GM19193 (cell line): ENCODE measurements at regions not wholly inside any gene's neighbourhood (a gene's known extent, or its start where the extent isn't known, plus 50 kb on each side); places are given as distances from the start of the nearest gene placed in this dataset.

ENCODE experiments used
- POLR2A ChIP-seq: IDR thresholded peaks from 4 replicates; pipeline ENCODE4 v1.6.1; 2011; ENCODE audit not compliant: insufficient read depth, insufficient read length; ENCODE audit errors: extremely low read depth

DNA sequence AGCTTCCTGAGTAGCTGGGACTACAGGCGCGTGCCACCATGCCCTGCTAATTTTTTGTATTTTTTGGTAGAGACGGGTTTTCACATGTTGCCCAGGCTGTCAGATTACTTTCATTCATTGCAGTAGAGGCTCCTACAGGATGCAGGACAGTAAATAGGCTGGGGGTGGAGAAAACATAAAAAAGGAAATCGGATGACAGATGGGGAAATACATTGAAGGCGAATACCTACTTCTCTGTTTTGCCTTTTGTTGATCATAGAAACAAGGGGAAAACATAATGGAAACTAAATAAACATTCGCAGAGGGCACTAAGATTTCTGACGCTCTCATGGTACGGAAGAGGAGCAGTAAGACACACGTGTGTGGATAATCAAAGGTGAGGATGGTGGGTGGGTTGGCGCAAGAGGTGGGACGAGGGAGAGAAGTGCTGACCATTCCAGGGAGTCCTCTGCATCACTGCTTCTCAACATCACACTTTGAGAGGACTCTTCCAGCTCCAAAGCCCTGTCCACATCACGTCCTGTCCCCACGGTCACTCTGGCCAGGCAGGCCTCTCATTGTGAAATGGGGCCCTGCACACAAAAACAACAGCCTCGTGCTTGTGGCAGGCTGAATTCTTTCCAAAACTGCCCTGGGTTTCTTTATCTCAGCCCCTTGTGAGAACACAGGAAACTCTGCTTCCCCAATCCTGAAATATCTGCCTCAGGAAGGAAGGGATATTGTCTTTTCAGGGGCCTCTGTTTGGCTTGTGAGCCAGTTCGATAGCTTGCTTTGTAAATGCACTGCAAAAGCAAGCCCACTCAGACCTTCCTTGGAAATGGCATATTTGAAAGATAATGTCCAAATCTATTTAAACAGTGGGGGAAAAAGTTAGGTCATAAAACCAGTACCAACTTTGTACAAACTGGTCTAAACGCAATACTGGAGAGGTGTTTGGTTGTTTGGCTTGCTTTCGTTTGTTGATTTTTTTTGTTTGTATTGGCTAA is 188.5 kb downstream of the FOXO1 start:
- TF ChIP-seq POLR2A: no peak

DNA sequence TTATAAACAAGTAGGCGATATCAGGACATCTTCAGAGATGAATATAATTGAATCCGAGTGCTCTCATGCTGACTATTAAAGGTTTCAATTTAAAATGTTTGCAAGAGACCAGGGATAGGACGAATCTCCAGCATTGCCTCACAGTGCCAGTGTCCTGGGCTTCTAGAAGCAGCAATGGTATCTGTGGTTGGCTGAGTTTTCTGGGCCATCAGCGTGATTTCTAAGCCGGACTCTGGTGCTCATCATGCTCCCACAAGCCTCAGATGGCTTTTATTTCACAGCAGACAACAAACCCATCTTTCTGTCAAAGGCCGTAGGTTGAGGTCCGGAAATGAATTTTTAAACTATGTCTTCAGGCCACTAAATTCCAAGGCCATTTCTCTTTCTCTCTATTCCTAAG is 187.7 kb downstream of the FOXO1 start:
- TF ChIP-seq POLR2A: no peak

DNA sequence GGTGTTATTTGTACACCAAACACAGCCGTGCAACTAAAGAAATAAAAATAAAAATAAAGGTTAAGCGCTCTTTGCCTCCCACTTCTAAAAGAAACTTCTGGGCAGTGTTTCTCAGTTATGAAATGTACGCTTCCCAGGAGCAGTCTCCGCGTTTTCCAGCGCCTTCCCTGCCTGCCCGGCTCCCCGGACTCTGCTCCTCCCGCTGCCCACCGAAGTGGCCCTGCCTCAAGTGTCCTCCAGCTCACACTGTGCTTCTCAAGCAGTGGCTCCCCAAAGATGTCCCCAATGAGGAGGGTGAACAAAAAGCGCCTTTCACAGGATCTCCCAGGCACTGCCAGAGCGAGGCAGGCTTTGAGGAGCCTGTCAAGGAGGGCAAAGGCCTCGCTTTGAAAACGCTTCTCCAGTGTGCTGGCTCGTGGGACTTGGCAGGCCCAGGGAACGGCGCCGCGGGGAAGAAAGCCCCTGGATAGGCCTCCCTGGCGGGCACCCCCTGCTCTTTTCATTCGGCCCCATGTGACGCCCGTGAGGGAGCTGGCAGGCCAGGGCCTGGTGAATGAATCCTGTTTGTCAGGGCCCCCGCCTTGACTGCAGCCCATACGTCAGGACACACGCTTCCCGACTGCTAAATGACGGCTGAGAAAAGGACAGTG is 187.1 kb downstream of the FOXO1 start:
- TF ChIP-seq POLR2A: no peak

DNA sequence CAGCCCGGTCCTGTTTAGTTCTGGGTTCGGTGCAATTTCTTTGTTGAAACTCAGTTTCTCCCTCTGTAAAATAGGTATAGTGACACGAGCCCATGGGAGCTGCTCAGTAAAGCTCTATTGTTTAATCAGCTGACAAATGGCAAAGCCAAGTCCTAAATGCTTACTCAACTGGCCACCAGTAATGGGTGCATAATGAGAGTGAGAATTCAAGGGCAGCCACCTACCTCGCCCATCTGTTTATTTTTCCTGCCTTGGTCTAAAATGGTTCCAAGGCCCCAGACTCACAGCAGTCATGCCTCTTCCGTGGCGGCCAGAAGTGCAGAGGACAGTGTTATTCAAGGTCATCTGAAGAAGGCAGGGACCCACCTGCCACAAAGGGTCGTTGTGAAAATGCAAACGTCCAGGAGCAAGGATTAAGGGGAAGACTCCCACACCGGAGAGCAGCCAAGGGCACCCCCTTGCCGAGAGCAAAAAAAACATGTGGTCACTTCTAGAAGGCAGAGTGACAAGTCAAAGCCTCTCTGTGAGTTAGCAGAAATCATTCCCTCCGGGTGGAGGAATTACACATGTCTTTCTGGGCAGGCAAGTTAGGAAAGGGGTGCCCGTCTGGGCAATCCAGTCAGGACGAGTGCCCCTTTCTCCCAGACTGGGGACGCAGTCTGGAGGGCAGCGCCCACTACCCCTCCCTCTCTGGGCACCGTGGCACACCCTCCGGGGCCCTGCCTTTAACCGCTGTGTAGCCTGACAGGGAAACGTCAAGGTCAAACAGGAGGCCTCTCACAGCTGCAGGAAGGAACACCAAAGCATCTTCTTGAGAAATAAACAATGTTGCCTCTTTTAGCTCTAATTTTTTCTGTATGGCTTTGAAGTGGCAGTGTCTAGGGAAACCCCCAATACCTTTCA is 186.2 kb downstream of the FOXO1 start:
- no peak for TF ChIP-seq POLR2A

DNA sequence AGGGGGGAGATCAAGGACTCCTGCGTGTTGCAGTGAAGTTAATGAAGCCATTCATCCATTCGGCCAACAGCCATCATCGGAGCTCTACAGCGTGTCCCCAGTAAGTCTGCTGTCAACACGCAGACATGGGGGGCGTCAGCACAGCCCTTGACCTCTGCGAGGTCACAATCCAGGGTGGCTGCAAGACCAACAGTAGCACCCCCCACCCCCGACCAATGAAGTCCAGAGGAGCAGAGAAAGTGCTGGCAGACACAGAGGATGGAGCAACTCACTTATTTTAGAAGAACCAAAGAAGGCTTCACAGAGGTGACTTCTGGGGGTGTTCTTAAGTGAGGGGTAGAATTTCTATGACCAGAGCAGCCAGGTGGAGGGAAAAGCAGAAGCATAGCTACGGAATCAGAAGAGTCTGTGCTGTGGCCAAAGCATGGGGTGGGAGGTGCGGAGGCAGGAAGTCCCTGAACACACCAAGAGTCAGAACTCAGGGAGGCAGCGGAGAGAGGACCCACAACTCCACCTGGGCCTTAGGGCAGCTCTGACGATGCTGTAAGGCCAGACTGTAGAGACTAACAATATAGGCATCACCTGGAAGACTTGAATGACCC is 185.4 kb downstream of the FOXO1 start:
- TF ChIP-seq POLR2A: no peak

DNA sequence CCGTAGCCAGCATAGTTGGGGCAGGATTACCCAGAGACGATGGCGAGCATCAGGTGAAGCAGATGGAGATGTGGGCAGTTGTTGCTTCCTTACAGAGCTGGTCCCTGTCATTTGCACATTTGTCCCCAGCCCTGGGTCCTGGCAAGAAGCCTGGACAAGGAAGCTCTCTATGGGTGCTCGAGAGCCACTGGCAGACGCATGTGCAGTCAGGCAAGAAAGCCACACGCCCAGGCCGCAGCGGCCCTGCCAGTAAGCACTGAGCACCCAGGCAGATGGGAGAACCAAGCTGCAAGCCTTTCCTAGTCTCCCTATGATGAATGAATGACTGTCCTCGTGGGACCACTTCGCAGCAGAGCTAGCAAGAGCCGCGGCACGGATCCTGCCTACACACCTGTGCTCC is 182.8 kb downstream of the FOXO1 start:
- no peak for TF ChIP-seq POLR2A

DNA sequence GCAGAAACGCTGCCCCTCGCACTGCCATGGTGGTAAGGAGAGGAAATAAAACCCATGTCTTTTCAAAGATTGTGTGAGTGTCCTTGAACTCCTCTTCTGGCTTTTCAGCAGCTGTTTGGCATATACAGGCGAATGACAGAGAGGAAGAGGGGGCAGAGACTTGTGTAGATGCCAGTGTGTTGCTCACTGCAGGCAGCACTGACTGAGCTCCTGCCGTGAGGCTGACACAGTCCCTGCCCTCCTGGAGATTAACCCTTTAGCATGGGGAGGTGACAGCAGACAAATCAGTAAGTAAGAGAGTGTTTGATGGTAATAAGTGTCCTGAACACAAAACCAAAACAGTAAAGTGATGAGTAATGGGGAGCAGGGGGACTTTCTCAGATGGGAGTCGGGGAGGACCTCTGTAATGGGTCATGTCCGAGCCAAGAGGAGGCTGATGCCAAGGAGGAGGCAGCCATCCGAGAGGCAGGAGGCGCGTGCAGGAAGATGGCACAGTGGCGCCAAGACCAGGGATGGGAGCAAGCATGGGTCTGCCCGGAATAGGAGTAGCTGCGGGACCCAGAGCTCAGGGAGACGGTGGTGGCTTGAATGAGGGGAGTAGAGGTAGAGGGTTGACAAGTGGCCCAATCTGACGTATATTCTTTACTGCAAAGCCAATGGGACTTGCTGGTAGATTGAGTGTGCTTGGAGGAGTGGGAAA is 182.2 kb downstream of the FOXO1 start:
- no peak for TF ChIP-seq POLR2A

DNA sequence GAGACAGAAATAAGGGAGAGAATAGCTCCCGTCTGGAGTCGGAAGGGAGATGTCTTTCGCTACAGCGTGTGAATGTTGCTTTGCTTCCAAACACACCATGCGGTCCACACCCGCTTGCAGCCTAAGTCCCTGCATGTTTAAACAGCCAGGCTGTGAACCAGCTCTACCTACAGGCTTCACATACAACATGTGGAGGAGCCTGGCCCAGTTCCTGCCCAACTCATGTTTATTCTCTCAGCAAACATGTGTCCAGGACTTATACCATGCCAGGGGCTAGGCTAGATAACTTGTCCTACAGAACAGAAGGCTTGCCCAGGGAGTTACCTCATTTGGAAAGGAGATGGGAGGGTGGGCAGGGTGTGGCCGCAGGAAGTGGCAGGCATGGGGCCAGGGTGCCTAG is 181.5 kb downstream of the FOXO1 start:
- TF ChIP-seq POLR2A: no peak

DNA sequence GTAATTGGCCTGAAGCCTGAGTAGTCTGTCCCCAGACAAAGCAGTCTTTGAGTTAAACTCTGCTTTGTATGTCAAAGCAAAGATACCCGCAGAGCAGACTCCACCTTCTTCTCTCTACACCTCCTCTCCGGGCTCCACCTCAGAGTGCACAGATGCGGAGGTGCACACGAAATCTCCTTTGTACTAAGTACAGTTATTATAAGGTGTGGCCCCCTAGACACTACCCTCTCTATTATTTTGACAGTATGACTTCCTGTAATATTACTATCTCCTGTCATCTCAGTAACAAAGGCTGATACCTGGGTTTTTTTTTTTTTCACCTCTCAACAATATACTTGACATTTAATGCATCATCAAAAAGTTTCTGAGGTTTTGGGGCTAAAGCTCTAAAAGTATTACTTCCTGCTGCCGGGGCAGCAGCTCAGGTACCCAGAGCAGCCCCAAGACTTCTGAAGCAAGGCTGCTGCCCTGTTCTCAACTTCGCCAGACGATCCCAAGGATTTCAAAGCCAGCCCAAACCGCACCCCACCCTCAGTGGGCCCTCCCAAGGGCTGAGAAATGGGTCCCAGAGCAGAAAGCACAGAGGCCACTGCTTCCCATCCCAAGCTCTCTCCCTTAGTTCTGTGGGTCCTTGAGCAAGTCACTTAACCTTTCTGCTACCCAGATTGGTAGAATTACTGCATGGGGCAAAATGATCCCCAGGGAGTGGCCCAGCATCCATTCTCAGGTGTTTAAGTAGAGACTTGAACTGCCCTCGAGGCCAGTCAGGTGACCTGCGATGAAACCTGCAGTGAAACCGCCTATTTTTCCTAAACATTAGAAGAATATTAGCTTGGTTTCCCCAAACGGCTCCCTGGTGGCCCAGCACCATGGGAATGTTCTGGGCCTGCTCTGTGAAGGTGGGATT is 180.6 kb downstream of the FOXO1 start:
- TF ChIP-seq POLR2A: no peak

DNA sequence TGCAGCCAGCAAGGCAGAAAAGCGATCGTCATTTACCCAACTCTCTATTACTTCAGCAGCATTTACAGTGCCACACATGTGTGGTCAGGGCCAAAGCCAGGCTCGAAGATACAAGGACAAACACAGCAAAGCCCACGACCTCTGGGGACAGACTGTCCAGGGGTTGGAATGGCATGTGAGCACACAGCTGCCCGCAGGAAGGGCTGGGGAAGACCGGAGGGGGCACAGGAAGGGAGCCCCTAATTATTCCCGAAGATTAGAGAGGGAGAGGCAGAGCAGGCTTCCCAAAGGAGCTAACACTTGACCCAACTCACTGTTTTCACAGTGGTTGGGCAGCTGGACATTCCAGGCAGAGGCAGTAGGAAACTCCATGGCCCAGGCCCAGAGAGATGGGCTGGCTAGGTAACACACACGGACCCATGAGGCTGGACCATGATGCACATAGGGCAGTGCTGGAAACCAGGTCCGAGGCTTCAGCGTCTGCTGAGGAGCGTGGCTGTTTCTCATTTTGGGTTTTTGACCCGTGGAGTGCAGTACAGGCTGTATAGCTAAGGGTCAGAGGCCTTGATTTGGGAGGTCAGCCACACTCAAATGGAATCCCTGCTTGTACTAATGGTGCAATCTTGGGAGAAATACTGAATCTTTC is 179.8 kb downstream of the FOXO1 start:
- TF ChIP-seq POLR2A: no peak

DNA sequence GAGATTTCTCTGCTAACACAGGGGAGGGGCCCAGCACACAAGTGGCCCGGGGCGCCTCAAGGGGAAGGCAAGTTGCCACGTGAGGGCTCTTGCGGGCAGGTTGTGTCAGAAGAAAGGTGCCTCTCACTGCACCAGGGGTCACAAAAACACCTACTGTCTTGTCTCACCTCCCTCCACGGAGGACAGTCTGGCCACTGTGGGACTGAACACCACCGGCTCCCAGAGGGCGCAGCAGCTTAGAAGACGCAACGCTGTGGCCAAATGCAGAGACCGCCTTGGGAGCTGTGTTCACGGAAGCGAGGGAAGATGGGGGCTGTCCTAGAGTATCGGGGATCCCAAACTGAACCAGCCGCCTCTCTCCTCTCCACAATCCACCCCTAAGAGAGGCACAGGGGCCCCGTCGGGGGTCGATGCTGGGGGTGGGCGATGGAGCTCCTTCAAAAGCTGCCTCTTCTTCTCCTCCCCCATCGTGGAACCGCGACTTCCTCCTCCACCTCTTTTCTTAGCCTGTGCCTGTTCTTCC is 177.5 kb downstream of the FOXO1 start:
- TF ChIP-seq POLR2A: no peak

DNA sequence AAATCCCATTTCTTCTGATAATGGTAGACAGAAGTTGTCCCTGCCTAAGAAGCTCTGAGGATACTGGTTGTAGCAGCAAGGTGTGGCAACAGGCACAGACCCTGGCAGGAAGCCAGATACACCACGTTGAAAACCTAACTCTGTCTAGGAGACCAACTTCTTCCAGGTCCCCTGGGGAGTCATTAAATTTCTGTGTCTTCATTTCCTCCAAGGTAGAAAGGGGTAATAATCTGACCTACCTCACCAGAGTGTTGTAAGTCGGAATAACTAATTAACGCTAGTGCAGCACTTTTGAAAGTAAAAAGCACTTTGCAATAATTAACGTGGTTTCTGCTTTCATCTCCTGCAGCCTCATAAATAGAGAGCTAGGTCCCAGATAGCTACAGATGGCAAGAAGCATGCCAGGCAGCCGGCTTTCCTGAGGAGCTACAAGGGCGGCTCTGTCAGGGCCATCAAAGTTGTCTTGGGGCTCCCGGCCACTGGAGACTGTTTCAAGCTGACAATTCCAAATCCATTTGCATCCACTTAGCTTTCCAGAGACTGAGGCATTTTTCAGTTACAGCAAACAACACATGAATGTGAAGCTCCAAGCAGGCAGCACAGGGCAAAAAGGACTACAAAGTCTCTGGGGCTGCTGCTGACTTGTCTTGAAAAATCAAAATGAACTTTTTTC is 176.2 kb downstream of the FOXO1 start:
- TF ChIP-seq POLR2A: no peak
